ENCODE measurements at regions not wholly inside any gene's neighbourhood (a gene's known extent, or its start where the extent isn't known, plus 50 kb on each side); places are given as distances from the start of the nearest gene placed in this dataset.

GRCh38 chr1:163535401-163535800 lies 213.6 kb downstream of the NUF2 start:
- no TSS peak for BruUV-seq (replicated peaks)
- DNase-seq (ENCODE audit: low read depth, low spot score) (no peak), ATAC-seq (no peak)
- Histone ChIP-seq H3K36me3 (ENCODE audit: control insufficient read depth in 1 of 2, insufficient read depth in 2 of 2, low read length in 2 of 2) (no peaks in the 10 kb centered on the region), H3K79me2 (ENCODE audit: insufficient read depth, low read length) (no peaks in the 10 kb centered on the region), H3K27me3 (ENCODE audit: insufficient read depth, low read length) (no peaks in the 10 kb centered on the region), H2AFZ (ENCODE audit: low read depth, low read length, poor library complexity, severe bottlenecking) (no peak overlapping the region), H3K9me3 (ENCODE audit: control insufficient read depth in 1 of 2, insufficient read depth in 1 of 2, low read depth in 1 of 2, low read length in 2 of 2) (no peaks in the 10 kb centered on the region), H3K27ac (ENCODE audit: low read depth, low read length) (no peak overlapping the region), H3K9me2 (ENCODE audit: insufficient read depth) (no peaks in the 10 kb centered on the region), H3K4me3 (replicated peaks in 1 of 2; ENCODE audit: low read depth in 1 of 2, low read length in 2 of 2) (no peak overlapping the region), H4K20me1 (ENCODE audit: insufficient read depth) (no peaks in the 10 kb centered on the region), H3K9ac (ENCODE audit: low read length) (no peak overlapping the region), H3K4me1 (ENCODE audit: control insufficient read depth in 1 of 2, insufficient read depth in 2 of 2, low read length in 2 of 2) (no peaks in the 10 kb centered on the region), H3K4me2 (ENCODE audit: low read length) (no peak overlapping the region)
- RAD21 ChIA-PET (ENCODE audit: low non-redundant PET in 1 of 2, low total read pairs in 2 of 2, uncharacterized antibody in 2 of 2, unreplicated experiment in 2 of 2), result no interaction called here
- POLR2A ChIA-PET, result no interaction called here
- intact Hi-C loops (cut with micrococcal nuclease), result loop anchor here (5.0 to 10.0 kb wide), 2 partner anchors 339 to 1252 kb away; no protein-coding TSS in a partner anchor
- TF ChIP-seq CEBPB (IDR thresholded peaks at IDR 0.05; ENCODE audit: low read depth) (no peak), POLR2A (IDR thresholded peaks at IDR 0.05; ENCODE audit: borderline replicate concordance, extremely low read depth, insufficient read depth, insufficient read length) (no peak), EGR1 (IDR thresholded peaks at IDR 0.05; ENCODE audit: low read depth) (no peak), YY1 (IDR thresholded peaks at IDR 0.05; ENCODE audit: extremely low read depth, insufficient replicate concordance, low read depth, low read length) (no peak), SRF (IDR thresholded peaks at IDR 0.05; ENCODE audit: low read depth) (no peak), MAX (IDR thresholded peaks at IDR 0.05) (no peak), TCF7L2 (IDR thresholded peaks at IDR 0.05; ENCODE audit: borderline replicate concordance, extremely low read depth, insufficient read depth, insufficient read length) (no peak), EZH2phosphoT487 (IDR thresholded peaks at IDR 0.05; ENCODE audit: borderline replicate concordance) (no peak)
- CTCF ChIA-PET, result interaction anchor here (1.2 kb wide), 1 partner anchor 1538 kb away, joined by 7 read pairs; no protein-coding TSS in a partner anchor

- POLR2A ChIA-PET, result no interaction called here
- H3K9me3 ChIP-seq (ENCODE audit: control insufficient read depth in 1 of 2, insufficient read depth in 1 of 2, low read depth in 1 of 2, low read length in 2 of 2), result no peaks in the 10 kb centered on the region
- intact Hi-C loops (cut with micrococcal nuclease), result loop anchor here (1.0 to 10.0 kb wide), 3 partner anchors 339 to 1537 kb away; no protein-coding TSS in a partner anchor
- ATAC-seq (peak; percentile 70), DNase-seq (ENCODE audit: low read depth, low spot score) (peak; percentile 10)
- H3K36me3 ChIP-seq (ENCODE audit: control insufficient read depth in 1 of 2, insufficient read depth in 2 of 2, low read length in 2 of 2), result no peaks in the 10 kb centered on the region
- H3K4me1 ChIP-seq (ENCODE audit: control insufficient read depth in 1 of 2, insufficient read depth in 2 of 2, low read length in 2 of 2), result no peaks in the 10 kb centered on the region
- no TSS peak for BruUV-seq (replicated peaks)
- RAD21 ChIA-PET (ENCODE audit: low non-redundant PET in 1 of 2, low total read pairs in 2 of 2, uncharacterized antibody in 2 of 2, unreplicated experiment in 2 of 2), result no interaction called here
- H3K9ac ChIP-seq (ENCODE audit: low read length), result no peak overlapping the region
- no peaks in the 10 kb centered on the region for H3K9me2 ChIP-seq (ENCODE audit: insufficient read depth)
- no peak overlapping the region for H2AFZ ChIP-seq (ENCODE audit: low read depth, low read length, poor library complexity, severe bottlenecking)
- no peak overlapping the region for H3K27ac ChIP-seq (ENCODE audit: low read depth, low read length)
- no peaks in the 10 kb centered on the region for H3K27me3 ChIP-seq (ENCODE audit: insufficient read depth, low read length)
- no peaks in the 10 kb centered on the region for H3K79me2 ChIP-seq (ENCODE audit: insufficient read depth, low read length)
- TF ChIP-seq SP1 (IDR thresholded peaks at IDR 0.05; ENCODE audit: low read depth) (no peak), POLR2A (IDR thresholded peaks at IDR 0.05; ENCODE audit: borderline replicate concordance, extremely low read depth, insufficient read depth, insufficient read length) (no peak), CTCF (IDR thresholded peaks at IDR 0.05 in 2 of 3, conservative IDR thresholded peaks at IDR 0.05 in 1 of 3; ENCODE audit: borderline replicate concordance in 1 of 3, insufficient read depth in 1 of 3, low read depth in 2 of 3, low read length in 2 of 3) (peak; percentile 19 to 56 (median 31); a peak in 4 of 6 replicates), RAD21 (IDR thresholded peaks at IDR 0.05; ENCODE audit: low read depth) (peak; percentile 64), REST (IDR thresholded peaks at IDR 0.05; ENCODE audit: low read depth) (no peak), EGR1 (IDR thresholded peaks at IDR 0.05; ENCODE audit: low read depth) (no peak), YY1 (IDR thresholded peaks at IDR 0.05; ENCODE audit: extremely low read depth, insufficient replicate concordance, low read depth, low read length) (no peak), POLR2AphosphoS5 (IDR thresholded peaks at IDR 0.05; ENCODE audit: low read depth, low read length) (no peak), FOSL1 (IDR thresholded peaks at IDR 0.05; ENCODE audit: low read depth) (no peak), ZNF274 (IDR thresholded peaks at IDR 0.05; ENCODE audit: low read depth, low read length) (no peak), ZFX (IDR thresholded peaks at IDR 0.05) (no peak)
- no peaks in the 10 kb centered on the region for H4K20me1 ChIP-seq (ENCODE audit: insufficient read depth)
- no peak overlapping the region for H3K4me3 ChIP-seq (replicated peaks in 1 of 2; ENCODE audit: low read depth in 1 of 2, low read length in 2 of 2)
- no peak overlapping the region for H3K4me2 ChIP-seq (ENCODE audit: low read length)
- CTCF ChIA-PET, result interaction anchor here (1.2 kb wide), 1 partner anchor 1537 kb away, joined by 7 read pairs; no protein-coding TSS in a partner anchor
Observed at GRCh38 chr1:163535807-163536206, 214.1 kb downstream of the NUF2 start.

Data from HCT116 (cell line).